ENCODE measurements at regions not wholly inside any gene's neighbourhood (a gene's known extent, or its start where the extent isn't known, plus 50 kb on each side); places are given as distances from the start of the nearest gene placed in this dataset.

GRCh38 chr18:57965246-57965645, 78.8 kb upstream of the NEDD4L start:
- peak overlapping the region; percentile 31 for H3K27ac ChIP-seq
- TF ChIP-seq, protein P1, sequence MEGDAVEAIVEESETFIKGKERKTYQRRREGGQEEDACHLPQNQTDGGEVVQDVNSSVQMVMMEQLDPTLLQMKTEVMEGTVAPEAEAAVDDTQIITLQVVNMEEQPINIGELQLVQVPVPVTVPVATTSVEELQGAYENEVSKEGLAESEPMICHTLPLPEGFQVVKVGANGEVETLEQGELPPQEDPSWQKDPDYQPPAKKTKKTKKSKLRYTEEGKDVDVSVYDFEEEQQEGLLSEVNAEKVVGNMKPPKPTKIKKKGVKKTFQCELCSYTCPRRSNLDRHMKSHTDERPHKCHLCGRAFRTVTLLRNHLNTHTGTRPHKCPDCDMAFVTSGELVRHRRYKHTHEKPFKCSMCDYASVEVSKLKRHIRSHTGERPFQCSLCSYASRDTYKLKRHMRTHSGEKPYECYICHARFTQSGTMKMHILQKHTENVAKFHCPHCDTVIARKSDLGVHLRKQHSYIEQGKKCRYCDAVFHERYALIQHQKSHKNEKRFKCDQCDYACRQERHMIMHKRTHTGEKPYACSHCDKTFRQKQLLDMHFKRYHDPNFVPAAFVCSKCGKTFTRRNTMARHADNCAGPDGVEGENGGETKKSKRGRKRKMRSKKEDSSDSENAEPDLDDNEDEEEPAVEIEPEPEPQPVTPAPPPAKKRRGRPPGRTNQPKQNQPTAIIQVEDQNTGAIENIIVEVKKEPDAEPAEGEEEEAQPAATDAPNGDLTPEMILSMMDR (conservative IDR thresholded peaks at IDR 0.05), result no peak

DNA sequence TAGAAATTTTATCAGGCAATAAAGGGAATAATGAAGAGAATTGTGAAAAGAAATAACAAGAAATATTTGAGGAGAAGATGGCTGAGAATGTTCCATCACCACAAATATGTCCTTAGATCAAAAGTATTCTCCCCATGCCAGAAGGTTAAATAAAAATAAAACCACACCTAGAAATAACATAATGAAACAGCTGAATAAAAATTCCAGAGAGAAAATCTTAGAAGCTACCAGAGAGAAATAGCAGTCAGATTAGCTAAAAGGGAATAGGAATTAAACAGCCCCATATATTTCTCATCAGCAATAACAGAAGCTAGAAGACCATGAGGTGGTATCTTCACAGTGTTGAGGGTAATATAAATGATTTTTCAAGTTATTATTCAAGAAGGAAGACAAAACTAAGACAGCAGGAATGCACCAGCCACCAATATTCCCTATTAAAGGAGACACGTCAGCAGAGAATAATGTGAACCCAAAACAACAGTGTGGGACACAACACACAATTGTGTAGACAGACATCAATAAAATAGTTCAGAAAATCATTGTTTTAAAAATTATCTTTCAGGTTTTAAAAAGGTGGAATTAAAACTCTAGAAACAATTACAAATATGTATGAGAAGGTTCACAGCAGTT, 82.0 kb upstream of the NEDD4L start:
- no peak overlapping the region for H3K27ac ChIP-seq
- TF ChIP-seq, protein P1 (conservative IDR thresholded peaks at IDR 0.05), result no peak

DNA sequence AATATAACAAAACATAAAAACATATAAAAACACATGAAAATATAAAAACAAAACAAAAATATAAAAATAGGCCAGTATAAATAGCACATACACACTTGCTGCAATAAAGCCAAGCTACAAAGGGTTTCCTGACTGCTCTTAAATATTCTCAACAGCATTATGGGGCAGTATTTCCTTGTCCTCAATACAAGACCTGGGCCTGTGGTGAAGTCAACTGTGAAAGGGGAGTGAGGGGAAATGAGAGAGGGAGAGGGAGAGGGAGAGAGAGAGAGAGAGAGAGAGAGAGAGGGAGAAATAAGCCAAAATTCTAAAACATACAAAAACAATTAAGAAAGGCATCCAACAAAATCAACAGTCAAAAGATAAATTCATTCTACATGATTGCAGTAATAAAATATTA, 82.6 kb upstream of the NEDD4L start:
- H3K27ac ChIP-seq, result no peak overlapping the region
- TF ChIP-seq, protein P1 (conservative IDR thresholded peaks at IDR 0.05), result no peak

DNA sequence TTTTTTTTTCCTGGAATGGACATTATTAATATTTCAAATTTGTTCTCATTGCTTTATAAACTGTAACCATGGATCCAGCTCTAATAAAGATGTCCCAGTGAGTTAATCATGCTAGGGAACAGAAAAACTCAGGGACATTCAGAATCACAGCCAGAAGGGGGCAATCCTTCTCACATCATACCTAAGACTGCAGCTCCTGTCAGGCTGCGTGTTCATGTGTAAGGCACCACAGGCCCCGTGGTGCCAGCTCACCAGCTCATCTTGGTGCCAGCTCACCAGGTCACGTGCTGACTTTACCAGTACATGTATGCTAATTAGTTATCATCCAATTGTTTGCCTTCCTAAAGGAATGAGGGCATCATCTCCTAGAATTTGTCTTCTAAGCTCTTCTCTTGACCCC, 84.7 kb upstream of the NEDD4L start:
- no peak overlapping the region for H3K27ac ChIP-seq
- TF ChIP-seq, protein P1 (conservative IDR thresholded peaks at IDR 0.05), result no peak; the same call in 1 of the 2 replicates

DNA sequence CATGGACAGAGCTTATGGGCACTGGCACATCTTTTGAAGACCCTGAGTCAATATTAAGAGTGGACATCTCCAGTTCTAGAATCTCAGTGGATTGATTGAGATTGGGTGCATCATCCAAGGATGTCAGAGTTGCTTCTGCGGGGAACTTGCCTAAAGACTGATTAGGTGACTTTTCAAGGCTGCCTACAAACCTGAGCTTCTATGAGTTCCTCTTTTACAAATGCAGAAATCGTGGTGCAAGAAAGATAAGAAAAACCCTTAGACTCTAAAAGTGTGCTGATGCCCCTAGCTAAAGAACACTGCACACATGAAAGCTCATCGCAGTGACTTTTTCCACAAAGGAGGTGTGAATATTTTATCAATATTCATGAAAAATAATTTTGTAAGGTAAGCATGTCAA, 86.8 kb upstream of the NEDD4L start:
- no peak overlapping the region; the same call in 1 of the 2 replicates for H3K27ac ChIP-seq
- TF ChIP-seq, protein P1 (conservative IDR thresholded peaks at IDR 0.05), result no peak

DNA sequence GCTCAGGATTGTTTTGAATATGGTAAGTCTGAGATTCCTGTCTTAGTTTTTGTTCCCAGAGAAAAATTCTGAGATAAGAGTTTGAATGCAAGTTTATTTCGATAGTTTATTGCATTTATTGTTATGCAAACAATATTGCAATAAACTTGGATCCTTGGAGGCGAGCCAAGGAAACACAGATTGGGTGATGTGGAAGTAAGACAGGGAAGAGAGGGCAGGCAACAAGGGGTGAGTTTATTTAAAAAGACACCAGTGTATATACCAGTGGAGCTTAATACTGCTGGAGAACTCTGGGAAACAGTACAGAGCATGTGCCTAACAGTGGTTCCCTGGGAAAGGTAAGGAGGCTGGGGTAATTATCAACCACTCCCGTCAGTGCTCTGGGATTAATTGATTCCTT, 87.5 kb upstream of the NEDD4L start:
- peak overlapping the region; percentile 23; the same call in 1 of the 2 replicates for H3K27ac ChIP-seq
- TF ChIP-seq, protein P1 (conservative IDR thresholded peaks at IDR 0.05), result no peak

GRCh38 chr18:57954935-57955334, 89.1 kb upstream of the NEDD4L start:
- TF ChIP-seq, protein P1 (conservative IDR thresholded peaks at IDR 0.05), result no peak
- H3K27ac ChIP-seq, result no peak overlapping the region

Data from VCaP (cell line).